ENCODE measurements at regions not wholly inside any gene's neighbourhood (a gene's known extent, or its start where the extent isn't known, plus 50 kb on each side); places are given as distances from the start of the nearest gene placed in this dataset.

DNA sequence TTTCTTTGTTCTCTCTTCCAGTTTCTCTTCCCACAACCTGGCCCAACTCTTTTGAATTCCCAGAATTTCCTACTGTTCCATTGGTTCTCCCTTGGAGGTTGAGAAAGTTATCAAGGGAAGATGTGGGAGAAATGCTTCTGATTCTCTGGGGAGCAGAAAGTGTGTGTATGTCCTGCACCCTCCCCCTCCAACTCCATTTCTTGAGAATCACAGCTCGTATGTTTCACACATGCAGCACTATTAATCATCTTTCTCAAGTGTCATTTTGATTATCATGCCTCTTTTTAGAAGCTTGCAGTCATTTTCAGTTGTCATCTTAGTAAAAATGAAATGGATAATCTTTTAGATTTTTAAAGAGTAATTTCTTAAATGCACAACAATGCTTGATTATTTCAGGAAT, 296.8 kb upstream of the SLC39A10 start:
- TF ChIP-seq, protein P1, sequence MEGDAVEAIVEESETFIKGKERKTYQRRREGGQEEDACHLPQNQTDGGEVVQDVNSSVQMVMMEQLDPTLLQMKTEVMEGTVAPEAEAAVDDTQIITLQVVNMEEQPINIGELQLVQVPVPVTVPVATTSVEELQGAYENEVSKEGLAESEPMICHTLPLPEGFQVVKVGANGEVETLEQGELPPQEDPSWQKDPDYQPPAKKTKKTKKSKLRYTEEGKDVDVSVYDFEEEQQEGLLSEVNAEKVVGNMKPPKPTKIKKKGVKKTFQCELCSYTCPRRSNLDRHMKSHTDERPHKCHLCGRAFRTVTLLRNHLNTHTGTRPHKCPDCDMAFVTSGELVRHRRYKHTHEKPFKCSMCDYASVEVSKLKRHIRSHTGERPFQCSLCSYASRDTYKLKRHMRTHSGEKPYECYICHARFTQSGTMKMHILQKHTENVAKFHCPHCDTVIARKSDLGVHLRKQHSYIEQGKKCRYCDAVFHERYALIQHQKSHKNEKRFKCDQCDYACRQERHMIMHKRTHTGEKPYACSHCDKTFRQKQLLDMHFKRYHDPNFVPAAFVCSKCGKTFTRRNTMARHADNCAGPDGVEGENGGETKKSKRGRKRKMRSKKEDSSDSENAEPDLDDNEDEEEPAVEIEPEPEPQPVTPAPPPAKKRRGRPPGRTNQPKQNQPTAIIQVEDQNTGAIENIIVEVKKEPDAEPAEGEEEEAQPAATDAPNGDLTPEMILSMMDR (IDR thresholded peaks at IDR 0.05; ENCODE audit: borderline replicate concordance, insufficient read depth, low read depth, low read length): no peak
- no peak overlapping the region for H3K4me3 ChIP-seq (ENCODE audit: low read depth, low read length)

DNA sequence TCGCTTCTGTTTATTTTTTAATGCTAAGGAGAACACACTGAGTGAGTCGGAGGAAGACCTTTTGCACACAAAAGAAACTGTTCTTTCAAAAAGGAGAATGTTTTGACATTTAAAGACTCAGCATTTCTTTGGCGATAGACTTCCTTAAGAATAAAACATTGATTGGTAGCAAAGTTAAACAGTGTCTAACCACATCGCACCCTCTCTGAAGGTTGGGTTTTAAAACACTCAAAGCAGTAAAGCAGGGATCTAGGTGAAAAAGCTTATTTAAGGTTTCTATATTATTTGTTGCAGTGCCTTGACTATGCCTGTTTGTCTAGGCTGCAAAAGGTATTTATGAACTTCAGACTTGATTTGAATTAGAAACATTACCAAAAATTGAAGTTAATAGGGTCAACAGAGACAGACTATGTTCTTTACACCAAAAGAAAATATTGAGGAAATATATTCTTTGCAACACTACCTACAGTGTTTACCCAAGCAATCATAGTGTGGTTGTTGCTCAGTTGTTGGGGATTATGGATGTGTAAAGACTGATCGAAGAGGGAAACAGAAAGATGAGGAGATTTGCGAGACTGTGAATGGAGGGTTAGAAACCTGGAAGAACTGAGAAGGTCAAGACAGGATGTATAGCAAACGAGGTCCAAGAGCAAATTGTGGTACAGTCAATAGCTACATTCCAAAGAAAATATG, 297.8 kb upstream of the SLC39A10 start:
- TF ChIP-seq, protein P1 (IDR thresholded peaks at IDR 0.05; ENCODE audit: borderline replicate concordance, insufficient read depth, low read depth, low read length): no peak
- no peak overlapping the region for H3K4me3 ChIP-seq (ENCODE audit: low read depth, low read length)

DNA sequence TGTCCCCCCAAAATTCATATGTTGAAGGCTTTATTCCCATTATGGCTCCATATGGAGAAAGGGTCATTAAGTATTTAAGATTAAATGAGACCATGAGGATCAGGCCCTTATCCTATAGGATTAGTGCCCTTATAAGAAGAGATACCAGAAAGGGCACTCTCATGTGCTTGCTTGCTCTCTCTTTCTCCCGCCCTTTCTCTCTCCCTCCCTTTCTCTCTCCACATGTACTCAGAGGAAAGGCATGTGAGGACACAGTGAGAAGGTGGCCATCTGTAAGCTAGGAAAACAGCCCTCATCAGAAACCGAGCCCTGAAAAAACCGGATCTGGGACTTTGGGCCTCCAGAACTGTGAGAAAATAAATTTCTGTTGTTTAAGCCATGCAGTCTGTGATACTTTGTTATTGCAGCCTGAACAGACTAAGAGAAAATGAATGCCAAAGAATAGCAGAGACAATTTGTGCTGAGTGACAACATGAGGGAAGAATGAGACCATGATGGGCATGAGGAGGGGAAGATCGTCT, 300.0 kb upstream of the SLC39A10 start:
- TF ChIP-seq, protein P1 (IDR thresholded peaks at IDR 0.05; ENCODE audit: borderline replicate concordance, insufficient read depth, low read depth, low read length): no peak
- no peak overlapping the region for H3K4me3 ChIP-seq (ENCODE audit: low read depth, low read length)

DNA sequence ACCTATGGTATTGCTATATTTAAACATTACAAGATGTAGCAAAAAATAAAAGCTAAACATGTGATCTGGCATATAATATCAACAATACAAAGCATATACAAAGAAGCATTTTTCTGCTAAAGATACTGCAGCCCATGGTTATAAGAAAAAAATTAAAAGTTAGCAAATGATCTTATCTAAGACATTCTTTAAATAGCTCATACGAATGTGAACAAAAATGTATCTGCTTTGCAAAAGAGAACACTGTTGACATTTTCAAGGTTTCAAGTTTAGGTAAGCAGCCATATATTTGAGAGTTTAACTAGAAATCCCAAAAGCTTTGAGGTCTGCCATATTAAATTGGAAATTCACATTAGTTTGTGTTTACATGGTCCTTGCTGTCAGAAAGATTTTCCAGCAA, 301.0 kb upstream of the SLC39A10 start:
- TF ChIP-seq, protein P1 (IDR thresholded peaks at IDR 0.05; ENCODE audit: borderline replicate concordance, insufficient read depth, low read depth, low read length): no peak
- no peak overlapping the region for H3K4me3 ChIP-seq (ENCODE audit: low read depth, low read length)

DNA sequence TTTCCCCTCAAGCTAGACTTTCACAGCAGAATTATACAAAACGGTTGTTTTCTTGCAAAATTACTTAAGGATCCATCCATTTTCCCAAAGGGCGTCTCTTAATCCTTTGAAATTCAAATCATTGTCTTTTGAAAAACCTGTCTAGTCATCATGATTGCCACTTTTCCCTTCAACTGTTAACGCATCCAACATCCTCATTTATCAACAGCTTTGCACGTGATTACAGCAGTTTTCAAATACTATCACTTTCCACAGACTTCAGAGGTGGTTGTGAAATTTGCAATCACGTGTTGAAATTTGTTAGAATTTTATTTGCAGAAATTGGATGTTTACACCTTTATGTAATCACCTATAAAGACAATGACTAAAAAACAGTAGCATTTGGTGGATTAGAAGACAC, 304.4 kb upstream of the SLC39A10 start:
- TF ChIP-seq, protein P1 (IDR thresholded peaks at IDR 0.05; ENCODE audit: borderline replicate concordance, insufficient read depth, low read depth, low read length): no peak
- no peak overlapping the region for H3K4me3 ChIP-seq (ENCODE audit: low read depth, low read length)

DNA sequence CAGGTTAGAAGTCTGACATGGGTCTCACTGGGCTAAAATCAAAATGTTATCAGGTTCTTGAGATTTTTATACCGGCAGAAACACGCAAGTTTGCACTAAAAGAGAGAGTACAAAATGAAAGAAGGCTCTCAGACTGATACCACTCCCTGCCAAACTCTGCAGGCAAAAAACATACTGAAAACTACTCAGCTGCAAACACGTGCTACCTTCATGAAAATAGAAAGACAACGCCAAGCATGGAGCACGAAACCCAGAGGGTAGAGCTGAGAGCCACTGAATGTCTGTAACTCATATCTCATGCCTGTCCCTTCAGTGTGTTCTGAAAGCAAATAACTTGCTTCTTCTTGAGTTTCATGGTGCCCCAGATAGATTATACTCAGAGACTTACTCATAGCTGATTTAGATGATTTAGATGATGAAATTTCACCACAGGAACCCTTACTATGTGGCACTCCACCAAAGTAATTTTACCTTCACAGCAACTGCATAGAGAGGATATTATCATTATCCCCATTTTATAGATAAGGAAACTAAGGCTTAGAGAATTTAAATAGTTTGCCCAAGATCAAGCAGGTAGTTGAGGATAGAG, 313.0 kb upstream of the SLC39A10 start:
- no peak overlapping the region for H3K4me3 ChIP-seq (ENCODE audit: low read depth, low read length)

More for the DNA sequence above, 313.0 kb upstream of the SLC39A10 start:
- TF ChIP-seq, protein P1 (IDR thresholded peaks at IDR 0.05; ENCODE audit: borderline replicate concordance, insufficient read depth, low read depth, low read length): no peak
